Suppressor macrophage (primary cell): ENCODE measurements at regions not wholly inside any gene's neighbourhood (a gene's known extent, or its start where the extent isn't known, plus 50 kb on each side); places are given as distances from the start of the nearest gene placed in this dataset.

Experiments used
- DNase-seq, 4 experiments: peaks; one replicate each; pipeline ENCODE4 v3.0.0-alpha.2; 2020 to 2022

DNA sequence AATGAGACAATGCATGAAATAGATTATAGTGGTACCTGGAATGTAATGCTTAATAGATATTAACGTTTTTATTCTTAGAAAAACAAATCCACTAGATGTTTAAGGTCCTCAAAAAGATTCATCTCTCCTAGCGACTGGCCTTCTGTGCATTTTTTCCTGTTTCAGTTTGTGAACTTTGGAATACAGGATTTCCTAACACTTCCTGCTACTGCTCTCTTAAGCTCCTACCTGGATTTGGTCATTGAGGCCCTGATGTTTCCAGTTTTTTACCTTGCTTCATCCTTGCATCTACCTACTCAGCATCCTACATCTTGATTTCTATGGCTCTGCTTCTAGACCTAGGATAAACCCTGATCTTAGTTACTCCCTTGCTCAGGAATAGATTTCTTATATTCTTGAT is 188.4 kb downstream of the ABCC12 start:
- no peak for DNase-seq

DNA sequence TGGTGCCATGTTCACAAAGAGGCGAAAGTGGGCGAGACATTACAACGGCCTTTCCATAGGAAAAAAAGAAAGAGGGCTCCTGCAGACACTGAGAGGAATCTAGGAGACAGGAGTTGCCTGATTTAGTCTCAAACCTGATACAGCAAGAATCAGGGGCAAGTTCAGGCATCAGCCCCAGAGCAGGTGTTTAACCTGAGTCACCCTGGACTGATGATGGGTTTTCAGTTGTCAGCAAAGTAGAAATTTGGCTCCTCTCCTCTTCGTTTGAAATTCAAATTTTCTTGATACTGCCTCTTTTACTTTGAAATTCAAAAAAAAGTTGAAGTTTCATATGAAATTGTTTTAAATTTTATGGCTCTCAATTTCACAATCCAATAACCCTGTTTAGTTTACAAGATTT is 189.5 kb downstream of the ABCC12 start:
- no peak for DNase-seq

DNA sequence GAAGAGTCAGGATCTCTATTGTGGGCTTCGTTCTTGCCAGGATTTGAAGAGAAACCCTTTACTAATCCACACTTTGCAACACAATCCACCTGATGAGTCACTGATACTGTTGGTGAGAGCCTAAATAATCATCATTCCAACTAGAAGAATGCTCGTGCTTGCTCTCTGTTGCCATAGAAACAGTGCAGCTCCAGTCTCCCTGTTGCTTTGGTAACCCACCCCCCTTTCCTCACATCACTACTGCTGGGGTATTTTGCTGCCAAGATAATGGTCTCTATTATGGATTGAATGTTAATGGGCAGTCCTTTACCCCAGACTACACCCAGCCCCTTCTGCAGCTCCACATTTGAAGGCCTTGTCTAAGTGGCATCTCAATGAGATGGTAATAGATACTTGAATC is 190.4 kb downstream of the ABCC12 start:
- no peak for DNase-seq

DNA sequence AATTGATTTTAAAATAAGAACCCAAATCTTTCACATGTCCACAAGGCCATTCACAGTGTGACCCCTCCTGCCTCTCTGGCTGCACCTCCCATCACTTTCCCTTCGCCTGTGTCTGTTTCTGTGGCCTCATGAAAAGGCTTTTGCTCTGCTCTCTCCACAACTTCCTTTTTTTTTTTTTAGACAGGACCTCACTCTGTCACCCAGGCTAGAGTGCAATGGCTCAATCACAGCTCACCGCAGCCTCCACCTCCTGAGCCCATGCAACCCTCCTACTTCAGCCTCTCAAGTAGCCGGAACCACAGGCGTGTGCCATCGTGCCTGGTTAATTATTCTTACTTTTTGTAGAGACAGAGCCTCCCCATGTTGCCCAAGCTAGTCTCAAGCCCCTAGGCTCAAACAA is 197.1 kb downstream of the ABCC12 start:
- no peak for DNase-seq

DNA sequence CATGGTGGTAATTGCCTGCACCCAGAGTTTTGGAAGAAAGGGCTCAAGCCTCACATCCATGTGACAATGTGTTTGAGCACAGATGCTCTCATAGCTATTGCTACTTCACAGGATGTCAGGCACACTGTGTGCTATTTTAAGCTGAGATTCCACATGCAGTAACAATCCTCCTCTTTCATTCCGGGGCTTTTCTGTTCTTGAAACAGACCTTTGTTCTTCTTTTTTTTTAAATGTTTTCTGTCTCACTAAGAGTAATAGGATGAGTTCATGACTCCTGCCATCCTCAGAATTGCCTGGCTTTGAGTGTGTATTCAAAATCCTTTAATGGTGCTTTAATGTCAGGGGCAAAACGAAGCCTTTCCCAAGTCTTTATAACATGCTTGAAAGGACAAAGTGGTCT is 198.9 kb downstream of the ABCC12 start:
- DNase-seq, result no peak

DNA sequence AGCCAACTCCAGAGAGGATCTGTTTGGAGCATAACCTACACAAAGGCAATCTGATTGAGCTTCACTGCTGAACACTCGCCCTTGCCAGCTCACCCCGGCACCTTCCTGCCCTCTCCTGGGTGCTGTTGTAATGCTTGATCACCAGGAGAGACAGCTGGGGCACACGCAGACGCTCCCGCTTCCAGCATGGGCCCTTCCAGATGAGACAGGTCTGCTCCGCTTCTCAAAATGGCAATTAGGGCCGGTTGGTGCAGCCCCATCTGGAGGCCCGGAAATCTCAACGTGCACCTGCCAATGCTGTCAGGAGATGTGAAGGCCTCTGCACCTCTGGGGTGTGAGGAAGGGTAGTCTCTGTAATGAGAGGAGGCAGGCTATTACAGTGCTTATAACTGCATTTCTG is 206.1 kb downstream of the ABCC12 start:
- no peak for DNase-seq

DNA sequence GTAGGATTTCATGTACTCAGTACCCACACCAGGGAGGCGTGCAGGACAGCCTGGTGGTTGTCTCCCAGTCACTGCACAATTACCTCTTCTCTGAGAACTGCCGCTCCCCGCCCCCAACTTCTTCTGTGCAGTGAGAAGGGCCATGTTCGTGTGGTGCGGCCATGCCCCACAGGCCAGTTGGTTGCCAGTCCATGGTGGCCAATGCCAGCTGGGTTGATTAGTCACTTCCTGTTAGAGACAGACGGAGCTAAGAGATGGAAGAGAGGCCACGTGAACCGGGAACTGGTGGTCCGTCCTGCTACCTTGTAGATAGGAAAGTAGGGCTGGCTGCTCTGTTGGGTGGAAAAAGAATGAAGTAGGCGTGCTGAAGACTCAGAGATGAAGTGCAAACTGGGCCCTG is 206.5 kb downstream of the ABCC12 start:
- DNase-seq, result no peak

DNA sequence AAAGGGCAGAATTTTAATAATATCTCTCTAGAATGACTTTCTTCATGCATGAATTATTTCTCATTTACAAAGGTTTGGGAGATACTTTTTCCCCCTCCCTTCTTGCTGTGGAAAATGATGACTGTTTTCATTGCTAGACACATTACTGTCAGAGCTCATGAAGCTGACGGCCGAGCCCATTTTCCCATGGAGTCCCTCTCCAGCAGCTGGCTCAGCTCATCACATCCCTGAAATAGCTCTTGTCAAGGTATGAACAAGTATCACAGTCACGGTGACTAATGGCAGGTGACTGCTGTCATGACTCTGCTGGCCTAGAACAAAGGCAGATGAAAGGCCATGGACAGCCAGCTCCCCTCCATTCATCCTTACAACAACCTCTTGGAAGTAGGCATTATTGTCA is 208.1 kb downstream of the ABCC12 start:
- no peak for DNase-seq

DNA sequence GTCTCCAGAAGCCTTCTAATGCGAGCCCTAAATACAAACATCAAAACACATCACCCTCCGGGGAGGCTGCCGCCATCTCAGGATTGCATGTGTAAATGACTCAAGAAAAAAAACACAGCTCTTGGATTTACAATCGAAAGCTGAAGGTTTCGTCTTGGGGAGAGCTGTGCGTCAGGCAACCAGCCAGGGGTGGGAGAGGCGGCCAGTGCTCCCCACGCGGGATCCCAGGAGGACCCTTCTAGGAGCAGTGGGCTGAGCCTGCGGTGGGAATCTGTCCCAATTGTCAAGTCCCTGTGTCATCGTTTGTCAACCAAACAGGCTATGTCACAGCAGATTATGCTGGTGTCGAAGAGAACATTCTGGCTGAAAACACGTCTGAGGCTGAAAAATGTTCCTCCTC is 209.7 kb downstream of the ABCC12 start:
- no peak for DNase-seq

DNA sequence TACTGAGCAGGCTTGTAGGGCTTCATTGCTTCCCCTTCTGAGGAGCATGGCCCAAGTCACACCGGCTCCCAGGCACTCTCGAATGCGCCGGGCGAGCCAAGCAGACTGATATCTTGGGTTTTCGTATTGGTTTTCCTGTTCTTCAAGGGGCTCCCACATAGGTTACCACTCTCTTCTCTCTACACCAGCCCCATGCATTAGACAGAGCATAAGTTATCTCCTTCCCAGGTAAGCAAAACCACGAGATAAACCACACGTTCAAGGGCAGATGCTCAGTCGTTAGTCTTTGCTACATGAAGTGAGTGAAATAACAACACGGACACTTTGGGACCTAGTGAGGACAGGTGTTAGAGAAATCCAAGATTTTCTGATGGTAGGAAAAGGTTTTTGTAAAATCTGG is 211.2 kb downstream of the ABCC12 start:
- DNase-seq, result no peak

DNA sequence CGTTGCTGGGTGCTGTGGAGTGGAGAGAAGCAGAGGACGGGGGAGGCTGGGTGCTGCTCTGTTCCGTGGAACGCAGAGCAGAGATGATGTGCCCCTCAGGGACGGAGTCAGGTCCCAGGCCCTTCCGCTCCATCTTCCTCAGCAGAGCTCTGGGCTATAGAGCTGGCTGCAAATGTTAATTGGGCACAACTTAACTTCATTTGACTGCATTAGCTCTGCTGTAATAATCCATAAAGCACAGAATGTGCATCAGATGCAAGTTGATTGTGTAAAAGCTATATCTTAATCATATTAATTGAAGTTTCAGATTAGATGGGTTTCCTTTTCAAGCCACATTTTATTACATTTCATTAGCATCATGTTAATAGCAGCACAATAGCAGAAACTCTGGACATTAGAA is 212.6 kb downstream of the ABCC12 start:
- no peak for DNase-seq

DNA sequence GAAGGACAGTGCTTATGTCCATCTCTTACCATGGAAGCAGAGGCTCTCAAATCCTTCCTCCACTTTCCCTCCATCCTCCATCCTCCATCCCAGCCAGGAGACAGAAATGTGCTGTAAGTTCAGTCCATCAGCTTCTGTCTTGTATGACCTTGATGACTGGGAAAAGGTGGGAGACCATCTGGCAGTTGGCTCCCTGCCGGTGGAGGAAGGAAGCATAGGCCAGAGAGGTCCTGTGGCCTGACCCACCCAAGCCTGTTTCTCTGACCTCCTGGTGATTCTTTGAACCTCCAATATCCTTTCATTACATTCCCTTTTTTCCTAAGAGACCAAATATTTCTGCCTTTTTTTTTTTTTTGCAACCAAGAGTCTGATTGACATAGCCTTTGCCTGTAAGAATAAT is 215.3 kb downstream of the ABCC12 start:
- DNase-seq, result no peak

DNA sequence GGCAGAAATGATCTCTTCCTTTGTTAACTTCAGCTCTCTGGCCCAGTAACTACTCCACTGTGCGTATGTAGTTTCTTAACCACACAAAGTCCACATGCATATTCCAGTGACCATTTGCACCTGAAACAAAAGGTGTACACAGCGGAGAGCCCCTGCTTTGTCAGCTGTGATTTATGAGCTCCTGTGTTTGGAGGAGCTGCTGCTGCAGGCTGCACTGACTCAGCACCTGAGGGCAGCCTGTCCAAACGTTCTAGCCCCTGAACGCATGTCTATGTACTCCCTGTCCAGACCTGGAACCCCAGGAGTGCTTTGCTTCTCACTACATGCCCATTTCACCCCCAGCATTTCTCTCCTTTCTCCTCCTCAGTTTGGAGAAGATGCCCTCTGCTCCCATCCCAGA is 216.1 kb downstream of the ABCC12 start:
- no peak for DNase-seq

DNA sequence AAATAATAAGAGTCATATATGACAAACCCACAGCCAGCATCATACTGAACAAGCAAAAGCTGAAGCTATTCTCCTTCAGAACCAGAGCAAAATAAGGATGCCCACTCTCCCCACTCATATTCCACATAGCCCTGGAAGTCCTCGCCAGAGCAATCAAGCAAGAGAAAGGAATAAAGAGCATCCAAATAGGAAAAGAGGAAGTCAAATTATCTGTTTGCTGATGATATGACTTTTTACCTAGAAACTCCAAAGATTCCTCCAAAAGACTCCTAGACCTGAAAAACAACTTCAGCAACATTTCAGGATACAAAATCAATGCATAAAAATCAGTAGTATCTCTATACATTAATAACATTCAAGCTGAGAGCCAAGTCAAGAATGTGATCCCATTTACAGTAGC is 217.5 kb downstream of the ABCC12 start:
- no peak for DNase-seq

DNA sequence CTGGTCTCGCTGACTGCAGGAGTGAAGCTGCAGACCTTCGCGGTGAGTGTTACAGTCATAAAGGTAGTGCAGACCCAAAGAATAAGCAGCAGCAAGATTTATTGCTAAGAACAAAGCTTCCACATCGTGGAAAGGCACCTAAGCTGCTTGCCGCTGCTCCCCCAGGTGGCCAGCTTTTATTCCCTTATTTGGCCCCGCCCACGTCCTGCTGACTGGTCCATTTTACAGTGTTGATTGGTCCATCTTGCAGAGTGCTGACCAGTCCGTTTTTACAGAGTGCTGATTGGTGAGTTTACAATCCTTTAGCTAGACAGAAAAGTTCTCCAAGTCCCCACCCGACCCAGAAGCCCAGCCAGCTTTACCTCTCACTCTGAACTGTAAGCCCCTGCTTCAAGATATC is 227.8 kb downstream of the ABCC12 start:
- no peak for DNase-seq

DNA sequence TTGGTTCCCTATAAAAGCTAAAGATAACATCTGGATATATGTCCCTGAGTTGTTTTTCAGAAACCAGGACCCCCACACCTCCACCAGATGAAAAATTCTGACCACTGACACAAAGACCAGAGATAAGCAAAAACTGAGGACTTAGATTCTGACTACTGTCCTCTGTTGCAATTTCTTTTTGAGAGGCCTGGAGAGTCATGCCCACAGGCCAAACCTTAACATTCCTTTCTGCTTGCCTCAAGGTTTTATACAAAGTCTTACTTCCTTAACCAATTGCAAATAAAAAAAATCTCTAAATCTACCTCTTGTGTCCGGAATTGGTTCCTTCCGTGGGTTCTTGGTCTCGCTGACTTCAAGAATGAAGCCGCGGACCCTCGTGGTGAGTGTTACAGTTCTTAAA is 228.5 kb downstream of the ABCC12 start:
- DNase-seq, result no peak

DNA sequence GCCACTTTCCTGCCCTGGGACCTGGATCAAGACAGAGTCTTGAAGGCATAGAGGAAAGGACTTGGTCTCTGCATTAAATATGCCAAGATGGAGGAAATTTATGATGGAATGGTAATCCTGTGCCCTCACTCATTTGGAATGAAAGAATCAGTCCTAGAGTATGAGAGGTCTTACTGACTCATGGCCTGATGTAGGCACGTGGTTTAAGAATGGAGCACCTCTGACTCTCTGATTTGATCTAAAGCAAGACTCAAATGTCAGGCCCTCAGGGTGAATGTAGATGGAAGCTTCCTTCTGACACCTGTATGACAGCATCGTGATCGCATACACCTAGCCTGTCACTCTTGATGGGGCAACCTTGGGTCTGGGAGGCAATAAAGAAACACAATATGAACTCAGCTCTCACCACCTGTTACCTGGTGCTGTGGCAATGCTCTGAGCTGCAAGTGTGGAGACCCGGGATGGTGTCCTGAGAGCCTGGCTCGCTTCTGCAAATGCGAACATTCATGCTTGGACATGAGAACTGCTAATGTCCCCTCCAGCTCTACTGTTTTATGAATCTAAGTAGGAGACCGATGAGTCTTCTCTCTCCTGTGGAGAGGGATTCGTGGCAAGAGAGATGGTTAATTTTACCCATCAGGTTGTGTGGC is 229.9 kb downstream of the ABCC12 start:
- DNase-seq, result no peak

DNA sequence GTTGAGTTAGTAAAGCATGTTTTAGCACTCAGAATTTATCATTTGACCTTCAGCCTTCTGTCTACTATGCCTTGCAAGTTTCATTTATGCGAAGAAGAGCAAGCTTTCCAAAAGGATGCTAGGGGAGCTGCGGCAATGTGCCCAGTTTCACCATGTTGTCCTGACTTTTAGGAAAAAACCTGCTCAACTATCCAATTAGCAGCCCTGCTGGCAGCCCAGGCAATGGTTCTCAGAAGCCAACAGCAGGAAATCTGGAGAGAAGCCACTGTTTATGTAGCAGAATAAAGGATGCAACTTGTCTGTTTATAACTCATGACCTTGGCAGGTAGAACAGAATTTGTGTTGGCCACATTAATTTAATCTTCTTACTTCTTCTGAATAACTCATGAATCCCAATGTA is 230.8 kb downstream of the ABCC12 start:
- DNase-seq, result no peak

DNA sequence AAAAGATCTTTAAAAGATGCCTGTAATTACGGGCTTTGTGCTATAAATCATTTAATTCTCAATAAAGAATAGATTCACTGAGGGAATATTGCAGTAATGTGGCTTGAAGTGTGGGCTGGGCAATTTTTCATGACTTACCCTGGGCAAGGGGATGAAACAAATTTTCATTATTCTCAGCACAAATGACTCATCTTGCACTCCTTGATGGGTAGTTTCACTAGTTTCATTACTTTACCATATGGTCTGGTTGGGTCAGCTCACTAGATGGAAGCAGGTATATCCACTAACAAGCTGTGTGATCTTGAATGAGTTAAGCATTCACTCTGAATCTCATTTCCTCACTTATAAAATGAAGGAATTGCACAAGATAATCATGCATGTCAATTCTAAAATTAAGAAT is 234.3 kb downstream of the ABCC12 start:
- DNase-seq, result no peak

DNA sequence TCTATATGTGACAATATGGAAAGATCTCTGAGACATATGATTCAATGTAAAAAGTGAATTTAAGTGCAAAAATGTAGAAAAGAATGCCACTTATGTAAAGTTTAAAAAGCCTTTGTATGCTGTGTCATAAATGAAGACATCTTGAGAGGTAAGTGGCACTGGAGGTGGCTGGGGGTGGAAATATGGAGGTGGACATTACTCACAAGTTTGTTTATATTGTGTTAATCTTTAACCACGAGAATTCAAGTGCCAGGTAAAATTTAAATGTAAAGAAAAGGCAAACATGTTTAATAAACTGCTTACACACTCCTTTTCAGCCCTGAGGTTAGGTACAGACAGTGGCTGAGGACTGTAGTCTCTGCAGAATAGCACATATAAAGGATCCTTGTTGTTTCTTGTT is 235.1 kb downstream of the ABCC12 start:
- DNase-seq, result no peak

DNA sequence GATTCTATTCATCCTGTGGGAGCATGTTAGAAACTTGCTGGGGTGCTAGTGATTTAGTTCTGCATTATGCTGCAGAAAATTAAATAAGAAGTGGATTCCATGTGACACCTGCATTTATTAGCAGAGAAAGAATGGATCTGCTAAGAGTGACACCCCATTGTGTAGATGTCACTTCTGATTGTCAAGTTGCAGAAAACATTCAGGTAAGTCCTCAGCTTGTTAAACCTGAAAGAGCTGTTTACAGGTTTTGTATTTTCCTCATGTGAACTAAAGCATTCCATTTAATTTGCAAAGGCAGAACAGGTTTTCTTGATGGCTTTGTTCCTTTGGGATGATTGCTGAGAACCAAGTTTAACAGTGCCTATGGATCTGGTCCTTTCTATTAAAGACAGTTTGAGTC is 238.7 kb downstream of the ABCC12 start:
- no peak for DNase-seq

DNA sequence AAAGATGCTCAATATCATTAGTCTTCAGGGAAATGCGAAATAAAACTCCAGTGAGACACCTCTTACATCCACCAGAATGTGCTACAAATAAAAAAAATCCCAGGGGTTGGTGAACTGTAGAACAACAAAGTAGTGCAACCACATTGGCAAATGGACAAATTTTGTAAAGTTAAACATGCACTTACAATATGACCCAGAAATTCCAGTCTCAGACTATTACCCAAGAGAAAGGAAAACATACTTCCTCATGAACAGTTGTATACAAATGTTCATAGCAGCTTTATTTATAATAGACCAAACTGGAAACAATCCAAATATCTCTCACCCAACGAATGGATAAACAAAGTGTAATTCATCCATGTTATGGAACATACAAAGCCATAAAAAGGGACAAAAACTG is 239.5 kb downstream of the ABCC12 start:
- DNase-seq, result no peak

DNA sequence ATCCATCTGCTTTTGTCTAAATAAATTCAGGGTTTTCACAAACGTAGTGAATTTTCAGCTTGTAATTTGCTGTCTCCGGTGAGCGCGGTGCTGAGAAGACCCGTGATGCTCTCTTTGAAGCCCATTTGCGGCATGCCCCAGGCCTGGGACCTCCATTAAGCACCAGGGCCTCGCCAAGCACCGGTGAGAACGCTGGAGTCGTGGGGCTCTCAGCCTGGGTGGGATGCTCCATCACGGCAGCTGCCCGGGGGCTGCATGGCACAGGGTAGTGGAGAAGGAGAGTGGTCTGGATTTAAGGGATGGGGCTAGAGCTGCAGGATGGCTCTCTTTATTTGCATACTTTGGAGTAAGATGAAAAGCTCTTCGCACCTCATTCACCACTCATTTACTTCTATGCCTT is 248.7 kb downstream of the ABCC12 start:
- DNase-seq, result no peak

DNA sequence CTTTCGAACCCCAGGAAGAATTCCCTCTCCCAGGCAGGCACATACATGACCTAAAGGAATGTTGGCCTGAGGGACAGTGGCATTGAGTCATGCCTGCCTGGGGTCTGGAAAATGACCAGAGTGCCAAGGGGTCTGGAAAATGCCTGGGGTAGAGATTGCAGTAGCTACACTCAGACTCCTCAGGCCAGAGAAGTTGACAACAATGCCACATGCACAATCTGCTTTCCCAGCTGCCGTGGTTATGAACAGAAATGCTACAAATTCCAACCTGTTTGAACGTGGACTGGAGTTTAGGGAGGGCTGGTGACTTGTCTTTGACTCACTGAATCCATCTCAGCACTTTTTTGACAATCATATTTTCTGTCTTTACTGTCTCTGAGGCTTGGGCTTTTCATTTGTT is 250.0 kb downstream of the ABCC12 start:
- no peak for DNase-seq

DNA sequence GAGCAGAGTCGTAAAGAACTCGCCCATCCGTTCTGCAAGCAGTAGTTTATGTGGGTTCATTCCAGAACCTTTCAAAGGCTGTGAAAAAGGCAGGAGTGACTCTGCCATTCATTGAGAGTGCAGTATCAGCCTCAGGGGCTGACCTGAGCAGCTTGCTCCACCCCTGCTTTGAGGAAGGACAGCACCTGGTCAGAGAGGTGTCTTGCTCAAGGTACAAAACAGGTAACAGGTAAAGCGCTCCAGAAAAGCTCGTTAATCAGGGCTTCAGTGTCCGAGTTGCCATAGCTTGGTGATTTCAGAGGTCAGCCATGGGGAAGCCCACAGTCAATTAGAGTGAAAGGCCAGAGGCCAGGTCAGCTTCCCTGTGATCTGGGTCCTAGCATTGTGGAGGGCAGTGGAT is 251.1 kb downstream of the ABCC12 start:
- DNase-seq, result no peak

DNA sequence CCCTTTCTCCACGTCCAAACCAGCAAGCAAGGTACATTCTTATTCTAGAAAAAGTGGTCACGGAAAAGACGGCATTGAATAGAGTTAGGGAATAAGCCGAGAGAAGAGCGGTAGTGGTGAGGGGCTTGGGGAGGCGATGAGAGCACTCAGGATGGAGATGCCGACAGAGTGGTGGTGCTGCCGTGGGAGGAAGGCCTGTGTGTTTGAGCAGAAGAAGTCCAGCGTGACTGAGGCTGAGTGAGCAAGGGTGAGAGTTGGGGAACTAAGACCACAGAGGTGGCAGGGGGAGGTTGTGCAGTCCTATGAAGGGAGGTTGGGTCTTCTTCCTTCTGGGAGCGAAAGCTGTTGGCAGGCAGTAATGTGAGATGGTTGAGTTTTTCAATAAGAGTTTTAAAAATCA is 252.3 kb downstream of the ABCC12 start:
- DNase-seq, result no peak
